SU-DHL-6 (cell line): ENCODE measurements at regions not wholly inside any gene's neighbourhood (a gene's known extent, or its start where the extent isn't known, plus 50 kb on each side); places are given as distances from the start of the nearest gene placed in this dataset.

Source experiments
- H2AFZ ChIP-seq: fragments of 200-600 bp; sonication (generic); 2 replicates; pipeline ENCODE4 v1.6.1; 2014; ENCODE audit warnings: low read depth, mild to moderate bottlenecking, moderate library complexity, mixed read lengths, antibody characterized with exemption, low read length; ENCODE audit not compliant: severe bottlenecking
- H3F3A ChIP-seq: fragments of 200-600 bp; shearing (Covaris generic); 2 replicates; pipeline ENCODE4 v1.6.0; 2016; ENCODE audit warnings: antibody characterized with exemption, mild to moderate bottlenecking; ENCODE audit not compliant: insufficient read depth
- H3K27ac ChIP-seq: fragments of 200-600 bp; sonication (generic); 2 replicates; pipeline ENCODE4 v1.5.1; 2016; ENCODE audit warnings: low read depth, mild to moderate bottlenecking, low read length, moderate library complexity, mixed read lengths
- H3K27me3 ChIP-seq: fragments of 200-600 bp; sonication (generic), shearing (Covaris generic); 2 replicates; pipeline ENCODE4 v1.6.0; 2014; ENCODE audit warnings: mild to moderate bottlenecking, low read length
- H3K36me3 ChIP-seq: fragments of 200-600 bp; sonication (generic); 2 replicates; pipeline ENCODE4 v1.6.1; 2014; ENCODE audit warnings: mild to moderate bottlenecking, low read length, mixed read lengths
- H3K4me2 ChIP-seq: fragments of 300-600, 200-600 bp; shearing (Covaris generic), sonication (generic); 2 replicates; pipeline ENCODE4 v1.6.0; 2014; ENCODE audit warnings: low read length, low read depth, mild to moderate bottlenecking; ENCODE audit not compliant: poor library complexity, severe bottlenecking
- H3K4me3 ChIP-seq: fragments of 200-600 bp; sonication (generic); 2 replicates; pipeline ENCODE4 v1.5.1; 2014; ENCODE audit warnings: antibody characterized with exemption, low read length, mild to moderate bottlenecking, mixed read lengths; ENCODE audit not compliant: insufficient read depth, poor library complexity, severe bottlenecking
- H3K79me2 ChIP-seq: fragments of 200-600 bp; sonication (generic); 2 replicates; pipeline ENCODE4 v1.6.1; 2014; ENCODE audit warnings: mild to moderate bottlenecking, low read length, moderate library complexity; ENCODE audit not compliant: insufficient read depth
- H3K9ac ChIP-seq: fragments of 200-600 bp; sonication (generic); 2 replicates; pipeline ENCODE4 v1.7.0; 2014; ENCODE audit warnings: mild to moderate bottlenecking, low read length
- H3K9me2 ChIP-seq: fragments of 200-600 bp; sonication (generic); replicated peaks from 2 replicates; pipeline ENCODE4 v1.6.1; 2014; ENCODE audit warnings: low read length; ENCODE audit not compliant: insufficient read depth
- H3K9me3 ChIP-seq: fragments of 200-600 bp; sonication (generic); 2 replicates; pipeline ENCODE4 v1.6.1; 2014; ENCODE audit warnings: low read length, mixed read lengths; ENCODE audit not compliant: insufficient read depth
- H4K20me1 ChIP-seq: fragments of 200-600 bp; sonication (generic); 2 replicates; pipeline ENCODE4 v1.6.1; 2014; ENCODE audit warnings: low read depth, mild to moderate bottlenecking, antibody characterized with exemption, low read length, moderate library complexity, mixed read lengths
- EZH2phosphoT487 ChIP-seq: fragments of 200-600 bp; sonication (generic), shearing (Covaris generic); conservative IDR thresholded peaks from 2 replicates; pipeline ENCODE4 v1.6.1; 2018; ENCODE audit warnings: mild to moderate bottlenecking, antibody characterized with exemption, low read length, moderate library complexity, mixed read lengths
- TF ChIP-seq, protein P1 (sequence below): fragments of 200-600 bp; sonication (generic); IDR thresholded peaks from one replicate; pipeline ENCODE4 v1.5.1; 2017; ENCODE audit warnings: antibody characterized with exemption, mild to moderate bottlenecking, low read length, moderate library complexity; ENCODE audit not compliant: insufficient read depth, poor library complexity, severe bottlenecking

GRCh38 chr1:69425871-69426270 is 141.9 kb upstream of the LRRC7 start:
- Histone ChIP-seq H3K9ac (no peak overlapping the region), H3K9me3 (no peaks in the 10 kb centered on the region), H3K36me3 (no peaks in the 10 kb centered on the region), H3K27ac (no peak overlapping the region), H3F3A (no peaks in the 10 kb centered on the region), H3K9me2 (no peaks in the 10 kb centered on the region), H3K27me3 (no peaks in the 10 kb centered on the region), H3K79me2 (no peaks in the 10 kb centered on the region), H4K20me1 (no peaks in the 10 kb centered on the region), H3K4me3 (no peak overlapping the region), H3K4me2 (no peak overlapping the region), H2AFZ (no peak overlapping the region)
- TF ChIP-seq, protein P1, sequence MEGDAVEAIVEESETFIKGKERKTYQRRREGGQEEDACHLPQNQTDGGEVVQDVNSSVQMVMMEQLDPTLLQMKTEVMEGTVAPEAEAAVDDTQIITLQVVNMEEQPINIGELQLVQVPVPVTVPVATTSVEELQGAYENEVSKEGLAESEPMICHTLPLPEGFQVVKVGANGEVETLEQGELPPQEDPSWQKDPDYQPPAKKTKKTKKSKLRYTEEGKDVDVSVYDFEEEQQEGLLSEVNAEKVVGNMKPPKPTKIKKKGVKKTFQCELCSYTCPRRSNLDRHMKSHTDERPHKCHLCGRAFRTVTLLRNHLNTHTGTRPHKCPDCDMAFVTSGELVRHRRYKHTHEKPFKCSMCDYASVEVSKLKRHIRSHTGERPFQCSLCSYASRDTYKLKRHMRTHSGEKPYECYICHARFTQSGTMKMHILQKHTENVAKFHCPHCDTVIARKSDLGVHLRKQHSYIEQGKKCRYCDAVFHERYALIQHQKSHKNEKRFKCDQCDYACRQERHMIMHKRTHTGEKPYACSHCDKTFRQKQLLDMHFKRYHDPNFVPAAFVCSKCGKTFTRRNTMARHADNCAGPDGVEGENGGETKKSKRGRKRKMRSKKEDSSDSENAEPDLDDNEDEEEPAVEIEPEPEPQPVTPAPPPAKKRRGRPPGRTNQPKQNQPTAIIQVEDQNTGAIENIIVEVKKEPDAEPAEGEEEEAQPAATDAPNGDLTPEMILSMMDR: no peak
- TF ChIP-seq EZH2phosphoT487: no peak

DNA sequence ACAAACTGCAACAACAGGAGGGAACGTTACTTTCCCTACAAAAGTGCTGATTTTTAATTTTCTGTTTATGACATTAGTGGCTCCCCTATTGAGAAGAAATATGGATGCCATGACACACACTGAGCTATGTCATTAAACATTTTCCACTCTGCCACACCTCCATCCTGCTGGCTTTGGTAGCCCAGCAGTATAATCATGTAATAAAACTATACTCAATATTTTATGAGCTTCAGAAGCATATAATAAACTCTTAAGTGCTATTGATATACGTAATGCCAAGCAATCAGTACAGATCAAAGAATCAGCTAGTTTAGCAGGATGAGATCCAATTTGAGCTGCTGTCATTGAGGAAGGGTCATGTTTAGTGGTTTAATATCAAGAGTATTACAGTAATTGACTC is 141.3 kb upstream of the LRRC7 start:
- no peaks in the 10 kb centered on the region for H3K27me3 ChIP-seq
- no peaks in the 10 kb centered on the region for H4K20me1 ChIP-seq
- no peak overlapping the region for H2AFZ ChIP-seq
- H3K27ac ChIP-seq: no peak overlapping the region
- no peaks in the 10 kb centered on the region for H3F3A ChIP-seq
- no peak overlapping the region for H3K4me3 ChIP-seq
- H3K79me2 ChIP-seq: no peaks in the 10 kb centered on the region
- no peak overlapping the region for H3K9ac ChIP-seq
- no peaks in the 10 kb centered on the region for H3K9me2 ChIP-seq
- H3K4me2 ChIP-seq: no peak overlapping the region
- TF ChIP-seq, protein P1: no peak
- TF ChIP-seq EZH2phosphoT487: no peak
- no peaks in the 10 kb centered on the region for H3K36me3 ChIP-seq
- no peaks in the 10 kb centered on the region for H3K9me3 ChIP-seq

DNA sequence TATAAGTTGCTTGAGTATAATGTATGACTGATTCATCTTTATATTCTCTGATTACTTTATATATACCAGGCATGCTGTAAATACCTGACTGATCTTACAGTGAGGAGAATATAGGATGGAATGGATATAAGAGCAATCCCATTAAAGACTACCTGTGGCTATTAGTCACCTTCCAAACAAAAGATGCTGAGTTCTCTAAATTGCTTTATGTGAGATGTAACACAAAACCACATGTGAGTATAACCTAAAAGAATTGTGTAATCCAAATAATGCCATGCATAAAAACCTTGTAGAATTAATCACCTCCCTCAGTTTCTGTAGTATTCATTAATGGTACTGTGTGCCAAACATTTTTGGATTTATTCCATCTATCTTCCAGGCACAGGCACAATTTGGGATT is 134.6 kb upstream of the LRRC7 start:
- no peaks in the 10 kb centered on the region for H3F3A ChIP-seq

More for the DNA sequence above, 134.6 kb upstream of the LRRC7 start:
- no peak for TF ChIP-seq EZH2phosphoT487
- TF ChIP-seq, protein P1: no peak
- no peaks in the 10 kb centered on the region for H3K9me2 ChIP-seq
- H3K27ac ChIP-seq: no peak overlapping the region
- no peaks in the 10 kb centered on the region for H3K27me3 ChIP-seq
- H3K4me3 ChIP-seq: no peak overlapping the region
- no peaks in the 10 kb centered on the region for H3K9me3 ChIP-seq
- H3K9ac ChIP-seq: no peak overlapping the region
- H2AFZ ChIP-seq: no peak overlapping the region
- H3K4me2 ChIP-seq: no peak overlapping the region
- H3K36me3 ChIP-seq: no peaks in the 10 kb centered on the region
- H3K79me2 ChIP-seq: no peaks in the 10 kb centered on the region
- H4K20me1 ChIP-seq: no peaks in the 10 kb centered on the region
